ENCODE measurements at regions not wholly inside any gene's neighbourhood (a gene's known extent, or its start where the extent isn't known, plus 50 kb on each side); places are given as distances from the start of the nearest gene placed in this dataset.

- no peak for DNase-seq (ENCODE audit: low read depth, low spot score)
These were observed 2249.1 kb downstream of the NCAM2 start for GRCh38 chr21:23247334-23247733.

GRCh38 chr21:23245255-23245654 lies 2247.0 kb downstream of the NCAM2 start:
- DNase-seq (ENCODE audit: low read depth, low spot score), result no peak

GRCh38 chr21:23223882-23224281 lies 2225.7 kb downstream of the NCAM2 start:
- no peak for DNase-seq (ENCODE audit: low read depth, low spot score)

- DNase-seq (ENCODE audit: low read depth, low spot score), result no peak
These were observed 2220.5 kb downstream of the NCAM2 start for GRCh38 chr21:23218667-23219066.

DNA sequence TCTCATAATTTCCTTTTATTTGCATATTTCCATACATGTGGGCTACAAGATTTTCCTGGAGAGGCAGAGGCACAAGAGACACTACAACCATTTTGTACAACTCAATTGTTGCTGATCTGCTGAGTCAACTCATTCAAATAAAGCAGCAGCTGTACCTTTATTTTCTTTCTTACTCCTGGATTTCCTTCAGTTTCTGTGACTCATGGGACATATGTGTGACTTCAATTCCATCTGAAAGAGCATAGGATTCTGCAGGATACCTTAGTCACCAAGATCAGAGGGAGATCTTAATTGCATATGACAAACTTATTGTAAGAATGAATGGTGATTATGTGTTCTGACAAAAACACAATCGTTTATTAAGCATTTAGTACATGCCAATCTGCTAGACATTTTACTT lies 2219.4 kb downstream of the NCAM2 start:
- DNase-seq (ENCODE audit: low read depth, low spot score), result no peak

GRCh38 chr21:23215261-23215660 lies 2217.1 kb downstream of the NCAM2 start:
- no peak for DNase-seq (ENCODE audit: low read depth, low spot score)

All from ELF-1 (cell line).